KMS-11 (cell line): ENCODE measurements at regions not wholly inside any gene's neighbourhood (a gene's known extent, or its start where the extent isn't known, plus 50 kb on each side); places are given as distances from the start of the nearest gene placed in this dataset.
A peak's percentile ranks its signal among the peaks of the same experiment; 100 is the strongest.

Source experiments
- H2AFZ ChIP-seq: fragments of 200-600 bp; sonication (generic); 2 replicates; pipeline ENCODE4 v1.6.1; 2016; ENCODE audit warnings: antibody characterized with exemption, mixed run types, low read depth
- H3K27ac ChIP-seq: fragments of 200-600 bp; sonication (generic); 2 replicates; pipeline ENCODE4 v1.6.1; 2016; ENCODE audit warnings: mild to moderate bottlenecking, mixed run types
- H3K27me3 ChIP-seq: fragments of 200-600 bp; sonication (generic); 2 replicates; pipeline ENCODE4 v1.6.1; 2017; ENCODE audit warnings: mild to moderate bottlenecking, low read depth, mixed run types, moderate library complexity; ENCODE audit not compliant: insufficient read depth
- H3K36me3 ChIP-seq: fragments of 200-600 bp; sonication (generic); 2 replicates; pipeline ENCODE4 v1.6.1; 2017; ENCODE audit warnings: mild to moderate bottlenecking, mixed run types; ENCODE audit not compliant: insufficient read depth
- H3K4me1 ChIP-seq: fragments of 200-600 bp; sonication (generic); 2 replicates; pipeline ENCODE4 v1.6.1; 2016; ENCODE audit warnings: mild to moderate bottlenecking, low read depth, mixed run types; ENCODE audit not compliant: poor library complexity, severe bottlenecking
- H3K4me2 ChIP-seq: fragments of 200-600 bp; sonication (generic); 2 replicates; pipeline ENCODE4 v1.7.0; 2016; ENCODE audit warnings: mild to moderate bottlenecking, mixed run types
- H3K4me3 ChIP-seq: fragments of 200-600 bp; sonication (generic); IDR thresholded peaks from 2 replicates; pipeline ENCODE4 v1.6.1; 2017; ENCODE audit warnings: low read depth, low read length, mixed read lengths; ENCODE audit not compliant: insufficient read depth
- H3K79me2 ChIP-seq: fragments of 200-600 bp; sonication (generic); 2 replicates; pipeline ENCODE4 v1.6.1; 2016; ENCODE audit warnings: low read depth, mixed run types; ENCODE audit not compliant: insufficient read depth
- H3K9ac ChIP-seq: fragments of 200-600 bp; sonication (generic); 2 replicates; pipeline ENCODE4 v1.6.1; 2016; ENCODE audit warnings: mild to moderate bottlenecking, mixed run types
- H4K20me1 ChIP-seq: fragments of 200-600 bp; sonication (generic); 2 replicates; pipeline ENCODE4 v1.6.1; 2016; ENCODE audit warnings: mild to moderate bottlenecking, mixed run types; ENCODE audit not compliant: insufficient read depth
- CTCF ChIP-seq: fragments of 200-600 bp; sonication (generic); conservative IDR thresholded peaks from 2 replicates; pipeline ENCODE4 v1.6.1; 2017; ENCODE audit warnings: low read depth, mild to moderate bottlenecking, antibody characterized with exemption, low read length, moderate library complexity, mixed read lengths

GRCh38 chr10:123529146-123529760, 136.9 kb upstream of the GPR26 start:
- Histone ChIP-seq H3K27me3 (no peaks in the 10 kb centered on the region), H3K4me2 (no peak overlapping the region), H3K4me1 (peaks cover 4% of the 10 kb centered on the region), H3K27ac (no peak overlapping the region), H4K20me1 (no peaks in the 10 kb centered on the region), H3K9ac (no peak overlapping the region), H3K36me3 (no peaks in the 10 kb centered on the region), H3K79me2 (no peaks in the 10 kb centered on the region), H2AFZ (no peak overlapping the region), H3K4me3 (no peak overlapping the region)
- no peak for TF ChIP-seq CTCF

- Histone ChIP-seq H3K4me1 (peaks cover 4% of the 10 kb centered on the region), H3K9ac (no peak overlapping the region), H3K36me3 (no peaks in the 10 kb centered on the region), H3K27me3 (no peaks in the 10 kb centered on the region), H4K20me1 (no peaks in the 10 kb centered on the region), H3K79me2 (no peaks in the 10 kb centered on the region), H3K4me2 (no peak overlapping the region), H2AFZ (no peak overlapping the region), H3K27ac (no peak overlapping the region), H3K4me3 (no peak overlapping the region)
- 0 out of 2 replicates have a peak, but pooled peaks have one; percentile 14 for TF ChIP-seq CTCF
Measured at GRCh38 chr10:123530166-123530870, 135.8 kb upstream of the GPR26 start.

GRCh38 chr10:123535386-123535785, 130.8 kb upstream of the GPR26 start:
- Histone ChIP-seq H3K36me3 (no peaks in the 10 kb centered on the region), H2AFZ (no peak overlapping the region), H3K9ac (no peak overlapping the region), H3K4me1 (peaks cover 16% of the 10 kb centered on the region), H3K4me3 (no peak overlapping the region), H4K20me1 (no peaks in the 10 kb centered on the region), H3K4me2 (no peak overlapping the region), H3K79me2 (no peaks in the 10 kb centered on the region), H3K27me3 (no peaks in the 10 kb centered on the region), H3K27ac (no peak overlapping the region)
- no peak for TF ChIP-seq CTCF

GRCh38 chr10:123536176-123536845, 129.8 kb upstream of the GPR26 start:
- H2AFZ ChIP-seq: no peak overlapping the region
- no peaks in the 10 kb centered on the region for H3K79me2 ChIP-seq
- H3K4me3 ChIP-seq: no peak overlapping the region
- H3K4me1 ChIP-seq: peaks cover 16% of the 10 kb centered on the region
- no peak overlapping the region for H3K27ac ChIP-seq
- no peak overlapping the region for H3K9ac ChIP-seq
- no peaks in the 10 kb centered on the region for H3K27me3 ChIP-seq
- H3K4me2 ChIP-seq: no peak overlapping the region
- no peaks in the 10 kb centered on the region for H3K36me3 ChIP-seq
- no peak for TF ChIP-seq CTCF
- H4K20me1 ChIP-seq: no peaks in the 10 kb centered on the region
